ENCODE measurements at regions not wholly inside any gene's neighbourhood (a gene's known extent, or its start where the extent isn't known, plus 50 kb on each side); places are given as distances from the start of the nearest gene placed in this dataset.

DNA sequence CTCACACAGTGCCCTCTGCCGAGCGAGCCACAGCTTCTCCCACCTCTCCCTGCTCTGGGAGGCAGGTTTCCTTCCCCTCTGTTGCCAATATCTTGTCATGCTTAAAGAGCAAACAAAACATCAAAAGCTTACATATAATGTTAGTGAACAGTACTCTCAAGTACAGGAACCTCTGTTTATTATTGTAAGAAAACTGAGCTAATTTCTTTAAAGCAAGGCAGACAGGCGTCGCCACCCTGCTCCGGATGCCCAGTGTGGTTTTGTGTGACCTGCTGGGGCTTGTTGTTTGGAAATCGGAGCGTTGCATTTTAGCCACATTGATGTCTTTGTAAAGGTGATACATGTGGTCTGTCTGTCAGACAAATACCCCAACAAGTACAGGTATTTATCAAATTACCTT lies 401.4 kb upstream of the IRX1 start:
- no peak for DNase-seq (ENCODE audit: low read depth in 2 of 2)

DNA sequence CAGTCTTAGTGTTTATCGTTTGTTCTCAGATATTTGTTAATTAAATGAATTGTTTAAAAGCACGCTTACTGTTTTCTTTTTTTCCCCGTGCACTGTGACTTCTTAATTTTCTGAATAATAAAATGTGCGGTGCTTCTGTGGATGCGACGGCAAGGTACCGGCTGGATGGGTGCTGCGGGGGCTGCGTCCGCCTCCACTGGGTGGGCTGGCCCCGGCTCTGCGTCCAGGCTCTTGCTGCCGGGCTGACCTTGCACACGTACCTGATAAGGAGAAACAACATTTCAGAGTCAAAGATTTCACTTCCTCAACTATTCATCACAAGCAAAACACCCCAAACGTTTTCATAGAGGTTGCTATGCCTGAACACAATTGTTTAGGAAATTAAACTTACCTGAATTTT lies 404.0 kb upstream of the IRX1 start:
- no peak for DNase-seq (ENCODE audit: low read depth in 2 of 2)

DNA sequence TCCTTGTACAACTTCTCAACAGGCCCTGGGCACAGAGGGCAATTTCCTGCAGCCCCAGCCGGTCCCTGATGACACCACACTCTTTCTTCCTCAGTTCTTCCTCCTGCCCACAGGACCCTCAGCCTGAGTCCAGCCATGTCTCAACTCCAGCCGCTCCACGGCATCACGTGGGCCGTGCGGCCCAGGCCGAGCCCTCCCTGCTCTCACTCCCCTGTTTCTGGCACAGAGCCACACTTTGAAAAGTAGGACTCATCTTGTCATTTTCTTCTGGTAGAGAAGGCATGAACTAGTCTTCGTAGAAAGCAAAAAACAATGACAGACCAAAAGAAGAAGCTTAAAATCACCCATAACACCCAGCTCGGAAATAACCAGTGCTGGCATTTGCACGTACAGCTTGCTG lies 404.7 kb upstream of the IRX1 start:
- DNase-seq (ENCODE audit: low read depth in 2 of 2) = no peak

DNA sequence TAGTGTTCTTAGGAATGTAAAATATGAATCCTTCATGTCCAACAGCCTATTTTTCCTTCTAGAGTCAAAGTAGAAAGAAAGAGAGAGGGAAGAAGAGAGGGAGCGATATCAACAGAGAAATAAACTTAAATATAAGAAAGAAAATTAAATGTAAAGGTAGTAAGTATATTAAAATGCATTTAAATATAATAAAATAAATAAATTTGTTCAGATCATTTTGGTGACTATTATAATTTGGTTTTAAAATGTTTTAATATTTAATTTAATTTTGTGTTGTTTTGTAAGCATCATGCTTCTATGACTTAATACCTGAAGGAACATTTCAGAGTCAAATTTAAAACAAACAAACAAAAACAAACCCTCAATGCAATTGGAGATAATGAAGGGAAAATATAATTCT lies 405.2 kb upstream of the IRX1 start:
- no peak for DNase-seq (ENCODE audit: low read depth in 2 of 2)

GRCh38 chr5:3187771-3188425 lies 407.7 kb upstream of the IRX1 start:
- no peak for DNase-seq (ENCODE audit: low read depth in 2 of 2)

GRCh38 chr5:3186736-3187405 lies 408.8 kb upstream of the IRX1 start:
- DNase-seq (ENCODE audit: low read depth in 2 of 2) = no peak

DNA sequence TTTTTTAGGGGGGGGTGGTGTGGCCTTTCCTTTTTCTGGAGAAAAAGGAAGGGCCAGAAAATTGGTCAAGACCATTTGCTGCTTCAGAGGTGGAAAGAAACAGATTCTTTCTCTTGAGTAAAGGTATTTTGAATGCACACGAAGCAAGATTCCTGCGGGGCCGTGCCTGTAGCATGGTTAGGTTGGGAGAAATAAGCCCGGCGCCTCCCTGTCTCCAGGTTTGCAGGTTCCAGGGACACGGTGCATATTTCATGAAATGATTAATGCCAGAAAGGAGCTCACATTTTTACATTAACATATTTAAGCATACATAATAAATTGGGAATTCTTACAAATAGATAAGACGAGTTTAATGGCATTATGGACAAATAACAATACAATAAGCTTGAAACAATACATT lies 409.5 kb upstream of the IRX1 start:
- no peak for DNase-seq (ENCODE audit: low read depth in 2 of 2)

DNA sequence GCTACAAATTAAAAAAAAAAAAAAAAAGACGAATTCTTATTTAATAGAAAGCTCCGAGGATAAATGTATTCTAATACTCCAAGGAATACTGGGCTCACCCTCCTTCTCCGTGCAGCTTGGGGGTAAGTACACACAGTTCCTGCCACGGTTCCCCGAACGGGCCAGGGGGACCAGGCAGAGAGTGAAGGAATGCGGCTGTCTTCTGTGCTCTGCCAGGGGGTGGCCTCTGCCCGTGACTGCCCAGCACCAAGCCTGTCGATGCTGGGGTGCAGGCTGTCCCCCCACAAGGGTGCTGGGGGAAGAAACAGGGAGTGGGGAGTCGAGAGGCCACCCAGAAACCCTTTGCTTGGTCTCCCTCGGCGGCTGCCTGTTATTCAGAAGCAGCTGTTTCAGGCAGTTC lies 410.1 kb upstream of the IRX1 start:
- no peak for DNase-seq (ENCODE audit: low read depth in 2 of 2)

GRCh38 chr5:3182133-3182876 lies 413.3 kb upstream of the IRX1 start:
- no peak for DNase-seq (ENCODE audit: low read depth in 2 of 2)

- DNase-seq (ENCODE audit: low read depth in 2 of 2) = no peak
Observed at GRCh38 chr5:3181671-3182070, 414.0 kb upstream of the IRX1 start.

DNA sequence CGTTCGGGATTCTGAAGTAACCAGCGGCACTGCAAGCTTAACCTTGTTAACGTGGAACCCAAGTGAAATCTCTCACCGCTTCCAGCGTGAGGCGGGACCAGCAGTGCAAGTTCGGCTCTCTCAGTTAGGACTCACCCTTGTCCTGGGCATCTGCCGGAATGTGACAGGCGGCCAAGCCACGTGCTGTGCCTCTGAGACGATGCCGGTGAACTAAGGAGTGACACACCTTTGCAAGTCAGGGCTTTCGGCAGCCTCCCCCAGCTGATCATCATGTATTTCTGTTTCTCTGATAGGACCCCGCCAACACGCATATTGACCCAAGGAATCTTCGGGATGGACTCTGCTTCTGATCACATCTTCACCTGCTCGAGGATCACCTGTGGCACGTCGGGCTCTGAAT lies 415.0 kb upstream of the IRX1 start:
- no peak for DNase-seq (ENCODE audit: low read depth in 2 of 2)

DNA sequence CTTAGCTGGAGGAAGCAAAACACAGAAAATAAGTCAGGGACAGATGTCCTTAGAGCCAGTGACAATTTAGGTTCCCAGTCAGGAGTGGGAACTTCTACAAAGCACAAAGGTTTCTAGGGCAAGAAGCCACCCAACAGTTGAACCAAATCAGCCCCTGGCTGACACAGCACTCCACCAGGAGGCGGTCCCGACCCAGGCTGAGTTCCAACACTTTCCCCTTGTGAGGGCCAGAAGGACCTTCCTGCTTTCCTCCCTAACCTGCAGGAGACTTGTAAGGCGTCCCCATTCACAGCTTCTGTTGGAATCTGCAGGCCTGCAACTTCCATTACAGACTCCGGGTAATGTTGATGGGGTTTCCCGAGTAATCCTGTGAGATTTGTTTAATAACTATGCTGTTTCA lies 416.4 kb upstream of the IRX1 start:
- DNase-seq (ENCODE audit: low read depth in 2 of 2) = no peak

DNA sequence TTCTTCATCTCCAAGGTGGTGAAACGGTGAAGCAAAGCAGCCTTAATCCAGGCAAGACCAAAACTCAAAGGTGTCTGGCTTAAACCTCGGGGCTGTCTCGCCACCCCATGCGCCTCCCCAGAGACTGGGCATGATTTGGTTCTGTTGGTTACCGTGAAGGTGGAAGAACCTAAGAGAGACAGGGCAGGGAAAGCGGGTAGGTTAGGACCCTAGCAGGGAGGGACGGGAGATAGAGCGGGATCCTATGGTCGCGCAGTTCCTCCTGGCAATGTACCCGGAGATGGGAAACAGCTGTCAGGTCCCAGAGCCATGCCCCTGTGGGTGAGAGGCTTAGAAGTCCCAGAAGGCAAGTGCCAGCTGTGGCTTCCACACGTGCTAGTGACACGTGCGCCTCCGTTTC lies 418.3 kb upstream of the IRX1 start:
- DNase-seq (ENCODE audit: low read depth in 2 of 2) = no peak

GRCh38 chr5:3175416-3175815 lies 420.2 kb upstream of the IRX1 start:
- DNase-seq (ENCODE audit: low read depth in 2 of 2) = no peak

DNA sequence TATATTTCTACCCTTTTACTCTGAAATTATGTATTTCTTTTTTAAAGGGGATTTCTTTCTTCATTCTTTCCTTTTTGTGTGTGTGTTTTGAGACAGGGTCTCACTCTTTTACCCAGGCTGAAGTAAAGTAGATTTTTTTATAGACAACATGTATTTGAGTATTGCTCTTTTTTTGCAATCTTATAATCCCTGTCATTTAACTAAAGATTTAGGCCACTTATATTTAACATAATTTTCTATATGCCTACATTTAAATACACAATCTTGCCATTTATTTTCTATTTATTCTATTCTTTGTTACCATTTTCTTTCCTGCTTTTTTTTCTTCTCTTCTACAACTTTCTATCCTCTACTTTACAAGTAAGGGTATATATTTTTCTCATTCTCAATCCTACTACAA lies 416.0 kb upstream of the IRX2 start:
- no peak for DNase-seq (ENCODE audit: low read depth in 2 of 2)

GRCh38 chr5:3163626-3164025 lies 412.1 kb upstream of the IRX2 start:
- no peak for DNase-seq (ENCODE audit: low read depth in 2 of 2)

GRCh38 chr5:3161672-3162071 lies 410.2 kb upstream of the IRX2 start:
- no peak for DNase-seq (ENCODE audit: low read depth in 2 of 2)

- no peak for DNase-seq (ENCODE audit: low read depth in 2 of 2)
Observed at GRCh38 chr5:3157214-3157613, 405.7 kb upstream of the IRX2 start.

DNA sequence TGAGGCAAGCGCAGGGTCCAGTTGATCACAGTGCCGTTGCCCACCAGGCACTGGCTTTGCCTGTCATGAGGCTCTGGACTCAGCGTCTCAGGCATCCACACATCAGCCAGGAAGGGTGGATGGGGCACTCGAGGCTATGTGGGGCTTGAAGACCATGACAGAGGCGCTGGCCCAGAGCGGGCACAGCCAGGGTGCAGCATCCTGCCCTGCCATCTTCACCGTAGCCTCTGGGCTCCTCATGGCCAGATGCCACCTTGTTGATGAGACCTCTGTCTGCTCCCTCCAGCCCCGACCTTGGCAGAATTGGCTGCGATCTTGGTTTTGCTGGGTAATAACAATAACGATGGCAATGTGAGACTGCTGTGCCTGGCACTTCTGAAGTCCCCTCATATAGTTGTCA lies 404.2 kb upstream of the IRX2 start:
- DNase-seq (ENCODE audit: low read depth in 2 of 2) = no peak

DNA sequence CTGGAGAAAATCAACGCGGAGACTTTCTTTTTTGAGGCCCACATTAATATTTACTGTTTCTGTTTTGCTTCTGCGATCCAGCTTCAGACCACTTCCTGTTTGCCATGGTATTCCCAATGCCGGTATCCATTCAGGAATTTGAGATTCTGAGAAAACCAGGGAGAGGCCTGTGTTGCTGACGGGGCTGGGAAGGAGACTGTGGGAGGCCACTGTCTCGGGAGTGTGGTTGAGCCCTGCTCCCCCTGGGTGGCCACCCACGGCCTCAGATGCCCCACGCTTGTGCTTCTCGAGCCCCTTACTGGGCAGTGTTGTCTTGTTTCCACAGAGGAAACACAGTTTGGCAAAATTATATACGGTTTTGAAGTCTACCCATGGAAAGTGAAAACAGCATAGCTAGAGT lies 403.6 kb upstream of the IRX2 start:
- no peak for DNase-seq (ENCODE audit: low read depth in 2 of 2)

GRCh38 chr5:3153906-3154305 lies 402.4 kb upstream of the IRX2 start:
- no peak for DNase-seq (ENCODE audit: low read depth in 2 of 2)

GRCh38 chr5:3153226-3153858 lies 401.9 kb upstream of the IRX2 start:
- DNase-seq (ENCODE audit: low read depth in 2 of 2) = no peak

DNA sequence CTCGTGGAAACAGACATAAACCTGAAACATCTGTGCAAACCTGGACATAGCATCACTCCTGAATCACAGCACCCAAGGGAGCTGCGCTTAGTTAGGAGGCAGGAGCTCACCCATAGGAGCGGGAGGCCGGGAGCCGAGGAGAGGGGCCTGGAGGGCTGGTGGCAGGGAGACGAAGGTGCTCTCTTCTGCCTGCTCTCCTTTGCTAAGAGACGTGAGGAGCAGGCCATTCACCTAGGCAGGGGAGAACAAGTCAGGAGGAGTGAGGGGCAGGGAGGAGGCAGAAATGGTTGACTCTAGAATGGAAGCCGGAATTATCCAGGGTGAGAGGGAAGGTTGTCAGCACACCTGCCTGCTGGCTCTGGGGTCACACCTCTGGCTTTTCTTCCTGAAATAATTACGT lies 398.4 kb upstream of the IRX2 start:
- DNase-seq (ENCODE audit: low read depth in 2 of 2) = no peak
